GM21360 (cell line): ENCODE measurements at regions not wholly inside any gene's neighbourhood (a gene's known extent, or its start where the extent isn't known, plus 50 kb on each side); places are given as distances from the start of the nearest gene placed in this dataset.
A peak's percentile ranks its signal among the peaks of the same experiment; 100 is the strongest.

Source experiments
- ATAC-seq: cut with Tn5 transposase; IDR thresholded peaks from one replicate; pipeline ENCODE4 v1.9.1; 2021; ENCODE audit warnings: mild to moderate bottlenecking, moderate library complexity; ENCODE audit not compliant: unreplicated experiment

DNA sequence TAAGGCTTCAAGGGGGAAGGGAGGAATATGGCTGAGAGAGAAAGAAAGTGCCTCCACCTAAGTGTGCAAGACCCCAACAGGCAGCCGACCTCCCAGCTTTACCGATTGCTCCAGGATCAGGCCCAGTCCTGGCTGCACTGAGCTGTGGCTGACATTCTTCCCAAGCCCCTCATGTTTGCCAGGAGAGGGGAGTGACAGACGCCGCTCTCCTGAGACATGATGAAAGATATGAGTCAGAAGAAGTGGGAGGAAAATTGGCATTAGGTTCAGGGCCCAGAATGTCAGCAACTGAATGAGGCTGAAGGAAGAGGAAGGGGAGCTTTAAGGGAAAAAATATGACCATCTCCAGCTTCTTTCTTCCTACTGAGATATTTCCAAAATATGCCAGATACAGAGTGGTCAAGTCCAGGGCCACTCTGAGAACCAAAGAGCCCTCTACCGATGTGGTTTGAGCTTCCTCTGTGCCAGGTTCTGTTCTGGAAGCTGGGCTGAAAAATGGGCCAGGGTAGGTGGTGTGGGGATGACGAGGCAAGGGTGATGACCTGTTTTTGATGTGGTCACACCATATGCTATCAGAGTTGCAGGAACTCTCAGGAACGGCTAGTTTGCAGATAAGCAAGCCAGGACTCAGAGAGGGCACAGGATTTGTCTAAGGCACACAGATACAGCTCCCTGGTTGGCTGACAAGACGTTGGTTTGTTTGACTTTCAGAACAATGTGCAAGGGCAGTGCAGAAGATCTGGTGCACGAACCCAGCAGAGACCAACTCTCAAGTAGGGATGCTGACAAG is 176.7 kb downstream of the SOX9 start:
- ATAC-seq, result no peak

DNA sequence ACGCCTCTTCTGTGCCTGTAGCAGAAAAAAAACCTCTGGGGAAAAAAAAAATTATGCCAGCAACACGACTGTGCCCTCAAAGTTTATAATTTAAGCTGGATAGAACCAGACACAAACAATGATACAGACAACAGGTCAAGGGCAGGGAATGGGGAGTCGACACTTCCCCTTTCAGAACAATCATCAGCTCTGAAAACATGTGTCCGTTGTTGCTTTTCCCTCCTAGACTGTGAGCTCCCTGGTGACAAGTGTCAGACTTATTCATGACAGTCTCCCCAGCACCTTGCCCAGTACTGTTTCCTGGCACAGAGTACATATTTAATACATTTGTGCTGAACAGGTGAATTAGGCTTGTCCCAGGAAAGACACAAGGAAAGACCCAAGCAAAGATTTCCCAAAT is 178.3 kb downstream of the SOX9 start:
- no peak for ATAC-seq

DNA sequence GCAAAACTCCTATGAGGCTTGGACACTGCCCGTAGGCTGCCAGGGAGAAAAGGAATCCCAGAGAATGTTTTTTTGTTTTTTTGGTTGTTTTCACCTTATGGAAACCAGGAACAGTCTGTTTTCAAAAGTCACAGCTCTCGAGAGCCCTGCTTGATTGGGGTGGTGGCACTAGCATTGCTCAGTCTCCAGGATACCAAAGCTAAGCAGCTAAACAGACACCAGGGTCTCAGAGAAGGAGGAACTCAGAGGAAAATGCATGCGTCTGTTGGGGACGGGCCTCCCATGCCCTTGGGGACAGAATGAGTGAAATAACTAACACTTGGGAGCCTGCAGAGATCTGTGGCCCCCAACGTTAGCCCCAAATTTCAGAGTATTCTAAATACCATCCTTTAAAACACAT is 178.8 kb downstream of the SOX9 start:
- ATAC-seq, result no peak

DNA sequence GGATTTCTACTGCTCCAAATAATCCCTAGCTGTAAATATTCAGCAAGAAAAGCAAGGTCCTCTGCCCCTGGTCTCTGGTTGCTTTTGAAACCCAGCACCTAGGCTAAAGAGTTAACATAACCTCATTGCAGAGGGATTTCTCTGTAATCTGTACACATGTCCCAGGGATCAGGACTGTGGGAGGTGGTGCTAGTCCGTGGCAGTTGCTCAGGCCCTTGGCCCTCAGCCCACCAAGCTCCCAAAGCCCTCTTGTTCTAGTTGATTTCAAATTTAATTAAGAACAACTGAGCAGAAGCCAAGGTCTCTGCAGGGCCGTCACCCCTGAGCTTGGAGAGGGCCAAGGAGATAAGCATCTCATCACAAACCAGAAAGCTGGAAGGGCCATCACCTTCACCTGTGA is 181.1 kb downstream of the SOX9 start:
- no peak for ATAC-seq

DNA sequence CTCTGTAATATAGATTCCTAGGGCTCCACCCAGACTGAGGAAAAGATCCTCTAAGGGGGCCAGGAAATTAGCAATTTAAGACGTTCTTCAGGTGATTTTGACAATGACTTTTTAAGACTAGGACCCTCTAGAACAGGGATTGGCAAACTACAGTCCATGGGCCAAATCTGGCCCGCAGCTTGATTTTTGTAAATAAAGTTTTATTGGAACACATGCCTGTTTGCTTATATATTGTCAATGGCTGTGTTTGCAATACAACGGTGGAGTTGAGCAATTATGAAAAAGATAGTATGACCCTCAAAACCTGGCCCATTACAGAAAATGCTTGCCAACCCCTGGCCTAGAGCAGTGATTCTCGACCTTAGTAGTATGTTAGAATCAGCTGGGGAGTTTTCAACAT is 181.9 kb downstream of the SOX9 start:
- ATAC-seq, result no peak

DNA sequence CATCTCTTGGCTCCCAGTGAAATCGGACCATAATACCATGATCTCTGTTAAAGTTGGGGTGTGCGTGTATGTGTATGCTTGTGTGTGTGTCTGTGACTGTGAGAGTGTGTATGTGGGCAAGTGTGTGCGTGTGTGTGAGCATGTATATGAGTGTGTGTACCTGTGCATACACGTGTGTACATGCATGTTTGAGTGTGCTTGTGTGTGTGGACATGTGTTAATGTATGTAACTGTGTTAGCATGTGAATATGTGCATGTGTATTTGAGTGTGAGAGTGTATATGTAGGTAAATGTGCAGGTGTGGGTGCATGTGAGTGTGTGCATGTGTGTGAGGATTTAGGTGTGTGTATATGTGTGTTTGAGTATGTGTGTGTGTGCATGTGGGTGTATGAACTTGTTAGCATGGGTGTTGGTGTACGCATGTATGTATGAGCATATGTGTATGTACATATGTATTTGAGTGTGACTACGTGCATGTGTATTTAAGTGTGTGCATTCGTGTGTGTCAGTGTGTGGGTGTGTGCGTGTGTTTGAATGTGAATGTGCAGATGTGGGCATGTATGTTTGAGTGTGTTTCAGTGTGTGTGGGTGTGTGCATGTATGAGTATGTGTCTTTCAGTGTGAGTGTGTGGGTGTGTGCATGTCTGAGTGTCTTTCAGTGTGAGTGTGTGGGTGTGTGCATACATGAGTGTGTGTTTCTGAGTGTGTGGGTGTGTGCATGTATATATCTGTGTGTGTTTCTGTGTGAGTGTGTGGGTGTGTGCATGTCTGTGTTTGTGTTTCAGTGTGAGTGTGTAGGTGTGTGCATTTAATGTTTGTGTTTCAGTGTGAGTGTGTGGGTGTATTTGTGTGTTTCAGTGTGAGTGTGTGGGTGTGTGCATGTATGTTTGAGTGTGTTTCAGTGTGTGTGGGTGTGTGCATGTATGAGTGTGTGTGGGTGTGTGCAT is 183.2 kb downstream of the SOX9 start:
- ATAC-seq, result no peak

DNA sequence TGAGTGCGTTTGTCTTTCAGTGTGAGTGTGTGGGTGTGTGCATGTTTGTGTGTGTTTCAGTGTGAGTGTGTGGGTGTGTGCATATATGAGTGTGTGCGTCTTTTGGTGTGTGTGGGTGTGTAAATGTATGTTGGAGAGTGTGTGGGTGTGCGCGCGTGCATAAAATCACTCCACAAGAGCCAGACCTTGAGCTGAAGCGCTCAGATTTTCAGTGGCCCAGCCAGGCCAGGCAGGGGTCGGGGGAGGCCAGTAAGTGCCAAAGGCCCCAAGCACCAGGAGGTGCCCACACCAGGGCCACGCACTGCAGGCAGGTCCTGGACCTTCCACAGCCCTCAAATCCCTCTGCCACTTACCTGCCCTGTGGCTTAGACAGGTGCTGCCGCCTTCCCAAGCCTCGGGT is 184.0 kb downstream of the SOX9 start:
- no peak for ATAC-seq

DNA sequence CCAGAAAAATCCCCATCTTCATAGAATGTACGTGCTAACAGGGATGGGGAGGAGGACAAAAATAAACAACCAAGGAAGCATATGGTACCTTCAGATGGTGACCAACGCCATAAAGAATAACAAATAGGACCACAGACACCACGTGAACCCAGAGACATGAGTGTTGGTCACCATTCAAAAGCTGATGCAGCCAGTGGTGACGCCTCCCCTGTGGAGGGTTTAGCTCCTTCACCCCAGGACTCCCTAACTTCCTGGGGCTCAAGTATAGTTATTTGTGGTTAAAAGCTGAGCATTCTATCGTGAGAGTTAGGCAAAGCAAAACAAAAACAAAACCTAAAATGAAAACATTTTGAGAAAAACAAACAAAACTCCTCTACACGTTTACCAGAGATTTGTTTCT is 184.7 kb downstream of the SOX9 start:
- no peak for ATAC-seq

DNA sequence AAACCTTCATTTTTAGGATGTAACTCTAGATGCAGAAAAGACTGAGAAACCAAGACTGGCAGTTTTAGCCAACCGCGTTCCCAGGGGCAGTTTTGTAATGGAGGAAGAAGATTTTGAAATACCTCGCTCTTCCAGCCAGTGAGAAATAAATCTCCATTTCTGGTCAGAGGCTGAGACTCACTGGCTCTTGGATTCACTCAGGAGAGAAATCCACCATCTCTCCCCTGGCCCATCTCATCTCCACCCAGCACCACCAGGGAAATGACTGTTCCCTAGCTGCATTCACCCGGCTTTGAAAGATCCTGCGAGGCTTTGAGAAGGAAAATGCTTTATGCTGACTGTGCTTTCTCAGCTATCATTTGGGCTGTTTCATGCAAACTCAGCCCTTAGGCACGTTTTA is 185.2 kb downstream of the SOX9 start:
- ATAC-seq, result no peak

DNA sequence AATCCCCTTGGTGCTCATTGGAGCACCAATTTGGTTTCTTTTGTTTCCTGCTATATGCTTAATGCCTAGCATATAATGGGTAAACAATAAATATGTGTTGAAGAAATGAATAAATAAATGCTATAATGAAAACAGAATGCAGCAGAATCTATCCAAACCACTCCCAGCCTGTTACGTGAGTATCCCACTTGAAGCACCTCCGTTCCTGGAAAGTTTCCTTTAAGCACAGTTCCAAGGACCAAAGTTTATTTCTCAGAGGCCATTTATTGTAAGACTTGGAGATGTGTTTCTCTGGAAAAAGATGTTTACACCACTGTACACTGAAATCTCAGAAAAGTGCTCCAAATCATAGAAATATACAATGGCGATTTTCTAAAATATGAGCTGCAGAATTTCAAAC is 187.0 kb downstream of the SOX9 start:
- ATAC-seq, result no peak

DNA sequence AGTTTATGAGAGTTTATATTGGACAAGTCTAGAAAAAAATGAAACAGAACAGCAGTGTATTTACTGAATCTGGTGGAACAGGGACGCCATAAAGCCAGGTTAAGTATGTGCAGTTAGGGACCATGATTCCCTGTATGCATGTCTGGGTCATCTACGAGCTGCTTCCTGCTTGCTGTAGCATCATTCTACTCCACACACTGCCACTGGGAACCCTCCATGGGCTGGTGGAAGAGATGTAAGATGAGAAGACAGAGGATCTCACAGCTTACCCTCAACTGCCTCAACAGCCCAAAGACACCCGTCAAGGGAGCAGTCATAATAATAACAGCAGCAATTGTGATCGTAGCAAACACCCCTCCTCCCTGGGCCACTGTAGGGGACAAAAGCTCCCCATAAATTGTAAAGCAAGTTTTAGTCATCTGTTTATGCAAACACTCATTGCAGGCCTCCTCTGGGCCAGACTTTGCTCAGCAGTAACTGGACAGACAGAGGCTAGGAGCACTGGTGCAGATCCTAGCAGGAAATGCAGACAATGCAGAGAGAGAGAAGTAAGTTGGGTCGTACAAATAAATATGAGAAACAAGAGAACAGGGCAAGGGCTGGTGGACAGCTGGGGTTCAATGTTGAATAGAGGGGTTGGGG is 188.0 kb downstream of the SOX9 start:
- no peak for ATAC-seq

DNA sequence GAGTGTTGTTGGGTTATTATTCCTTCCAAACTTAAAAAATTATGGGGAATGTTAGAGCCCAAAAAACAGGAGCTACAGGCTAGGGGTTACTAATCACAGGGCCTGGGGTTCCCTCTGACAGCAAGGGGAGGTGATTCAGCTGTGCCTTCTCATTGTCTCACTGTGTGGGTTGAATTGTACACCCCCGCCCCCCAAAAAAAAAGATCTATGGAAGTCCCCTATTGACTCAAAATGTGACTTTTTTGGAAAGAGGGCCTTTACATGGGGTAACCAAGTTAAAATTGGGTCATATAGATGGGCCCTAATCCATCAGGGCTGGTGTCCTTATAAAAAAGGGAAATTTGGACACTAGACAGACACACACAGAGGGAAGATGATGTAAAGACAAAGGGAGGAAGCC is 190.2 kb downstream of the SOX9 start:
- ATAC-seq, result no peak

DNA sequence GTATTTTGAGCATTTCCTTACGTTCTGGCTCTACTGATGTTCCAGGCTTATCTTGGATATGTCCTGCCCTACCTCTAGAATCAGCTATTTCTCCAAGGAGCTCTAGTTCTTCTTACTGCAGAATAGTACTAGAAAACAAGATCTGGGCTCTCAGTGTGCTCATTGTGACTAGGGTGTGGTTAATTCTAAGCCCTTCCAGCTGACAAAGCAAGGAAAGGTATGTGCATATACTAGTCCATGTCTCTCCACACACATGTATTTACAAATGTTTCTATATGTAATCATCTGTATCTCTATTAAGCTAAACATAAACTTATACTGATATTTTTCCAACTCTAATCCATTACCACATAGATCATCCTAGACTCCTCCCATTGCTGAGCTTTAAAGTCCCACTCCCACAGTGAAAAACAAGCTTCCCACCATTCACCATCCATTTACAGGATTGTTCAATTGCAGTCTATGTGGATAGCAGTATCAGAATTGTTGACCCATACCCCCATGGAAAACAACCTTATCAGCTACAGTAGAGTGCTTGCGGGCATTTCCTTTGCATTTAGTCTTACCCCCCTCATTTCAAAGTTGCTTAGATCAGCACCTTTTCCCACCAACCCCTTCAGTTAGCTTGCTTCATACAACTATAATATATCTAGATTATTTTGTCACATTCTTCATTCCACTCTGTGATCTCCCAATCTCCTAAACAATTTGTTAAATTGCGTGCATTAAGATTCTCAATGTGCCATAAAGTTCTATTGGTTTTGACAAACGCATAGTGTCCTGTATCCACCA is 194.5 kb downstream of the SOX9 start:
- no peak for ATAC-seq

DNA sequence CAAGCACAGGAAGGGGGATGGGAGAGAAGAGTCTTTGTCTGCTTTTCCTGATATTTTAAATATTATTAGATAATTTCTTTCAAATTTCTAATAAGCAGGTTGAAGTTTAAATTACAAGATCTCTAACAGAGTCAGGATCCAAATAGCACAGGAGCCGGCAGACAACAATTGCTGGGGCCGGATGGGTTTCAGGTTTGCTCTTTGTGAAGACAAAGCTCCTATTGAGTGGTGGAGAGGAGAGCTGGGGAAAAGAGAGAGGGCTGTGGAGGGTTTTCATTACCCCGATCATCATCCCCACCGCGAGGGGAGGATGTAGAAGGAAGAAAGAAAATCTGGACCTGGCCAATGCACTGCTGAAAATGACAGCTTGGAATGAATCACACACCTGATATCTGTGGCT is 197.3 kb downstream of the SOX9 start:
- ATAC-seq, result peak; percentile 15

DNA sequence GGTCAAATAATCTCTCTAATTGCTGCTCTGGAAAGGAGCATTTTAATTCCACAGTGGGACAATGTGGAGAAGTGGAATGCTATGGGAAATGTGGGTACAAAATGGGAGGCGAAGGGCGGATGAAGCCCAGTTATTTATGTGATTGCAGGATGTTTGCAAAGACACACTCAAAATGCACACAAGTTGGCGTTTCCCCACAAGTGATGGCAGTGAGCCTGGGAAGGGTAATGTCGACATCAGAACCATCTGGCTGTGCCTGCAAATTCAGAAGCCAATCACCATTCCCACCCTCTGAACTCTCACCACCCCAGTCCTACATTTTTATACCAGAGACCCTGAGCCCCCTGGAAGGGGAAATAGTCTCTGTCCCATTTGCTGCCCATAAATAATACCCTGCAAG is 201.1 kb downstream of the SOX9 start:
- ATAC-seq, result no peak

DNA sequence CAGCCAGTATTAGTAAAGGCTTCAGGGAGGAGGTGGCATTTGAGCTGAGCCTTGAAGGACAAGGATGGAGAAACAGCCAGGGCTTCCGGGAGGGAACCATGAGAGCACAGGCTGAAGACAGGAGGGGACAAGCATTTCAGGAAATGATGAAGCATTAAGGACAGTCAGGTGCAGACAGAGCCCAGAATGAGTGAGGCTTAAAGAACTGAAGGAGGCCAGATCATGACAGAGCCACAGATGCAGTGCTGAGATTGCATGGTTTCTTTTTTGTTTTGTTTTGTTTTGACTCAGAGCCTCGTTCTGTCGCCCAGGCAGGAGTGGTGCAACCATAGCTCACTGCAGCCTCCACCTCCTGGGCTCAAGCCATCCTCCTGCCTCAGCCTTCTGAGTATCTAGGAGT is 211.5 kb downstream of the SOX9 start:
- ATAC-seq, result peak; percentile 84

DNA sequence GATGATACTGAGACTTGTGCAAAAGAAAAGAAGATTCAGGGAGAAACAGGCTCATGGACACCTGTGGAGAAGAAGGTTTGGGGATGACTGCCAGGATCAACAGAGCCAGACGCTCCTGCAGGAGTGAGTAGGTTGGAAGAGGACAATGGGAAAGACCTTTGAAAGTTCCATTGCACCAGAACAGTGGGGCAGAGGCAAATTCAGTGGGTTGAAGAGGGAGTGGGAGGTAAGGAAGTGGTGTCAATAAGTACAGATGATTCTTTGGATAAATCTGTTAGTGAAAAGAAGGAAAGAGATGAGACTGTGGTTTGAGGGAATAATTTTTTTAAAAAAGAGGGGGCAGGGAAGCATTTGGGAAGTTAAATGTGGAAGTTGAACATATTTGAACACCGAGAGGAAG is 212.8 kb downstream of the SOX9 start:
- ATAC-seq, result no peak

DNA sequence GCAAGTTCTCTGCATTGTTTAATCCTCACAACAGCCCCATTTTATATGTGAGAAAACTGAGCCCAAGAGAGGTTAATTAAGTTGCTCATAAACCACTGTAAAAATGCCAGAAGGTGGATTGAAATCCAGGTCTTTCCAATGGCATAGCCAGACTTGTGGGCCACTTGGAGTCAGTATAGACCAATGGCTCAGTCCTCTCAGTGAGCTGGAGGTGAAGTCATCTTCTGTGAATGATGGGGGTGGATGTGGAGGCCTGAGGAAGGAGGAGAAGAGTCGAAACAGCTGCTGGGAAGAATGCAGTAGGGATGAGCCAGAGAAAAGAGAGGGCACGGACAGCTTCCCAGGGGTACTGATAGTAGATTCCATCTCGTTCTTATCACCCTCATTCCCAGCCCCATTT is 213.4 kb downstream of the SOX9 start:
- ATAC-seq, result no peak

DNA sequence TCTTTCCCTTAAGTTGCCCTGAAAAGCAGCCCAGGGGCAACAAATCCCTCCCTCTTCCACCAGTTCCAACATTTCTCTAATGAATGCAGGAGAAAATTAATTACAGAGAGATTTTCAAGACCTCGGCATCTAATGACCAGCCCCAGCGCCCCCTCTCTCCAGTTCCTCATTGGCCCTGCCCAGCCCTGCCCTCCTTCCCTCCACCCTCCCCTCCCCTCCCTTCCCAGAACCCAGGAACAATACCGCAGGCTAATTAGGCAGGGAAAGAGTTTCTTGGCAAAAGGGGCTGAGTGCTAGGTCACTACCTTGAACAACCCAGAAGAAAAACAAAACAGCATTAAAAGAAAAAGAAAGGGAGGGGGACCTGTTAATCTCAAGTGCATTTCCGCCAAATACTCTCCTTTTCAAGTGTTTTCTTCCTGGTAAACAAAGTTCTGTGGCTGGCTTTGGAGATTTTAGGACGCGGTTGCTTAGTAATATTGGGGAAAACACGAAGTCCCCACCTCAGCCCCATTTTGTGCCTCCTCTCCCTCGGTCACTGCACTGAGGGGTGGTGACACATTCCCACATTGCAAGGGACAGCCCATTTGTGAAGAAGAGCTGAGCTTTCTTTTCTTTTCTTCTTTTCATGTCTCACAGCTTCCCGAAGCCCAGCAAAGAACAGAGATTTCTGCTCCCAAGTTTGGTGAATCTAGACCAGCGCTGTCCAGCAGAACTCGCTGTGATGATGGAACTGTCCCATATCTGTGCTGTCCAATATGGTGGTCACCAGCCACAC is 215.4 kb downstream of the SOX9 start:
- no peak for ATAC-seq

DNA sequence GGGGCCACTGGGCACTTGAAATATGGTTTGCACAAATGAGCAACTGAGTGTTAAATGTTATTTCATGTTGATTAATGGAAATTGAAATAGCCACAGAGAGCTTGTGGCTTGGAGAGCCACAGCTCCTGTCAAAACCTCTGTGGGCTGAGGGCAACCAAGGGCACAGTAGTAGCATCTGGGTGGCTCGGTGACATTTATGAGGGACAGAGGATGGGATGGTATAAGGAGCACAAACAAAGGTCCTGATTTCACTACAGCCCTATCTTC is 215.9 kb downstream of the SOX9 start:
- ATAC-seq, result no peak
